ENCODE measurements at regions not wholly inside any gene's neighbourhood (a gene's known extent, or its start where the extent isn't known, plus 50 kb on each side); places are given as distances from the start of the nearest gene placed in this dataset.
"Not testable (repeated sequence)": the region's sequence is repeated elsewhere in the genome, so short reads cannot be mapped to it uniquely, and the experiment has no call there.

DNA sequence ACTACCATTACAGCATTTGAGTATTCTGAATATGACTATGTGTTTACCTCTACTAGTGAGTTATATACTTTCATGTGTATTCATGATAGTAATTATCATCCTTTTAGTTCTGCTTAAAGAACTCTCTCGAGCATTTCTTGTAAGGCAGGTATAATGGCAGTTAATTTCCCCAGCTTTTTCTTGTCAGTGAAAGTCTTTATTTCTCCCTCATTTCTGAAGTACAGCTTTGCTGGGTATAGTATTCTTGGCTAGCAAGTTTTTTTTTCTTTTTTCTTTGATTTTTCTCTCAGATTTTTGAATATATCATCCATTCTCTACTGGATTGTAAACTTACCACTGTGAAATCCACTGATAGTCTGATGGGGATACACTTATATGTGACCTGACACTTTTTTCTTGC, 165.9 kb upstream of the ARHGAP5 start:
- peaks cover 29% of the 10 kb centered on the region for H3K9me3 Mint-ChIP-seq
- ChIA-PET CTCF (interaction anchor here (0.7 kb wide), 1 partner anchor 111 kb away, joined by 3 read pairs; no protein-coding TSS in a partner anchor), POLR2A (no interaction called here)
- no peaks in the 10 kb centered on the region for H3K27me3 Mint-ChIP-seq
- H3K27ac Mint-ChIP-seq: no peak overlapping the region
- H3K4me3 Mint-ChIP-seq: no peak overlapping the region
- H3K4me1 Mint-ChIP-seq (ENCODE audit: low read depth): no peaks in the 10 kb centered on the region
- H3K36me3 Mint-ChIP-seq: peaks cover 7% of the 10 kb centered on the region
- DNase-seq: no peak
- intact Hi-C loops (cut with micrococcal nuclease): no loop called here

DNA sequence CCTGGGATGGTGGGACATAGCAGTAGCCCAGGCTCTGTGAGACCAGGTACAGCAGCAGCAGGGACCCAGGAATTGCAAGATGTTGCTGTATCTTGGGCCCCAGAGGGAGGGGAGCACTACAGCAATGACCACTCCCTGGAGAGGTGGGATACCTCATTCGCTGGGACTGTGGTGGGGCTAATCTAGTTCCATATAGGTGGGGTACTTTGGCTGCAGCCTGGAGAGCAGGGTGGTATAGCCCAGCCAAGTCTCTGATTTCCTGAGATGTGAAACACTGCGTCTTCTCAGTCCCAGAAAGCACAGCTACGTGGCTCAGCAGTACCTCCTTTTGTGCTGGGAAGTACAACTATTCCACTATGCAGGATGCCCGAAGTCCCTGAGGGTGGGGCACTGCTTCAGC, 163.7 kb upstream of the ARHGAP5 start:
- H3K4me3 Mint-ChIP-seq: no peak overlapping the region
- DNase-seq: no peak
- ChIA-PET POLR2A (no interaction called here), CTCF (interaction anchor here (1.3 kb wide), 1 partner anchor 160 kb away, joined by 3 read pairs; no protein-coding TSS in a partner anchor)
- H3K4me1 Mint-ChIP-seq (ENCODE audit: low read depth): no peaks in the 10 kb centered on the region
- H3K27ac Mint-ChIP-seq: no peak overlapping the region
- H3K36me3 Mint-ChIP-seq: peaks cover 7% of the 10 kb centered on the region
- intact Hi-C loops (cut with micrococcal nuclease): no loop called here
- H3K9me3 Mint-ChIP-seq: peaks cover 29% of the 10 kb centered on the region
- H3K27me3 Mint-ChIP-seq: peaks cover 3% of the 10 kb centered on the region

DNA sequence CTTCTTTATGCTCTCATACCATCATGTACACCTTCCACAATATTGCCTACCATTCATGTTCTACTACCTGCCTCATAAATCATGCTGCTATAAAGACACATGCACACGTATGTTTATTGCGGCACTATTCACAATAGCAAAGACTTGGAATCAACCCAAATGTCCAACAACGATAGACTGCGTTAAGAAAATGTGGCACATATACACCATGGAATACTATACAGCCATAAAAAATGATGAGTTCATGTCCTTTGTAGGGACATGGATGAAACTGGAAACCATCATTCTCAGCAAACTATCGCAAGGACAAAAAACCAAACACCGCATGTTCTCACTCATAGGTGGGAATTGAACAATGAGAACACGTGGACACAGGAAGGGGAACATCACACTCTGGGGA, 158.8 kb upstream of the ARHGAP5 start:
- intact Hi-C loops (cut with micrococcal nuclease); H3K27ac Mint-ChIP-seq; POLR2A ChIA-PET; H3K9me3 Mint-ChIP-seq; H3K36me3 Mint-ChIP-seq; H3K4me1 Mint-ChIP-seq (ENCODE audit: low read depth); H3K4me3 Mint-ChIP-seq; H3K27me3 Mint-ChIP-seq; DNase-seq: not testable (repeated sequence)
- CTCF ChIA-PET: interaction anchor here (0.8 kb wide), 1 partner anchor 334 kb away, joined by 3 read pairs; no protein-coding TSS in a partner anchor

DNA sequence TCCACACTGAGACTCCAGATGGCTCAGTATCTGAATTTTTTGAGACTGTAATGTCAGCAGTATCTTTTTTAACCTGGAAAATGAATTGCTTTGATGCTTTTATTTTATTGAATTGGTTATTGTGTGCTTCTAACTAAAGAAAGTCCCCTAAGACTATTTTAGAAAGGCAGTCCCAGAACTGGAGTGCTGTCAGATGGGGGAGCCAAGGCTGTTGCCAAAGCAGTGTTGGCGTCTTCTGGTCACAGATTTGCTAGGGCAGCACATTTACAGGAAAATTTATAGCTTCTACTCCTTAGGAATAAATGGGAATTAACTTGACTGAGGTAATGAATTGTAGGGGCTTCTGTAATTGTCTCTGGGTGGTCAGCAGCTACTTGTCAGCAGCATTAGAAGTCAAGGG, 157.1 kb upstream of the ARHGAP5 start:
- intact Hi-C loops (cut with micrococcal nuclease): no loop called here
- no peaks in the 10 kb centered on the region for H3K9me3 Mint-ChIP-seq
- H3K27me3 Mint-ChIP-seq: peaks cover 4% of the 10 kb centered on the region
- H3K36me3 Mint-ChIP-seq: no peaks in the 10 kb centered on the region
- POLR2A ChIA-PET: no interaction called here
- H3K27ac Mint-ChIP-seq: no peak overlapping the region
- CTCF ChIA-PET: interaction anchor here (8.5 kb wide), 1 partner anchor 332 kb away, joined by 123 read pairs; no protein-coding TSS in a partner anchor
- no peaks in the 10 kb centered on the region for H3K4me1 Mint-ChIP-seq (ENCODE audit: low read depth)
- no peak for DNase-seq
- no peak overlapping the region for H3K4me3 Mint-ChIP-seq

DNA sequence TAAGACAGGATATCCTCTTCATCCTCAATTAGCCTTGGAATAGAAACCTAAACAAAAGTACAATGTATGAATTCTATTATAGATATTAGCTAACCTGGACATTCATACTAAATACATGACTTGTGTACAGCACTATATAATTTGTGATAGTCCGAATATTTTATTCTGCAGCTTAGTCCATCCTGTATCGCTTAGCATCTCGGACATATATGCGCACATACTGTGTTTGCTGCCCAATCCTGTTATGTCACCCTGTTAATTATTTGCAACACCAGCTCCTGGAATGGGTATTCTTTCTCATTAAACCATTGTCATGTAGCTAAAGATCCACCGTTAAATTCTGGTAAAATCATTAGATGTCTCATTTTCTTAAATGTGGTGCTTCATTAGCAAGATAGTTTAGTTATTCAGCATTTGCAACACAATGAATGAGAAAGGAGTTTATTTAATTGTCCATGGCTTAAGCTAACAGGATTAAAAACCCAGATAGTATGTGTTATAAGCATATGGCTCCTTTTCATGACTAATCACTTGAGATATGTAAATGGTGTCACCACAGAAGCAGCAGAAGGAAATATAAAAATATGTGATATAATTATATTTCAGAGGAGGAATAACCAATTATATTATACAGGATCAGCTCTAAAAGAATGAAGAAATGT, 156.0 kb upstream of the ARHGAP5 start:
- Mint-ChIP-seq H3K4me1 (ENCODE audit: low read depth) (no peaks in the 10 kb centered on the region), H3K9me3 (no peaks in the 10 kb centered on the region), H3K36me3 (no peaks in the 10 kb centered on the region), H3K27ac (no peak overlapping the region), H3K27me3 (peaks cover 4% of the 10 kb centered on the region), H3K4me3 (no peak overlapping the region)
- intact Hi-C loops (cut with micrococcal nuclease): no loop called here
- no peak for DNase-seq
- ChIA-PET POLR2A (no interaction called here), CTCF (interaction anchor here (8.5 kb wide), 1 partner anchor 331 kb away, joined by 123 read pairs; no protein-coding TSS in a partner anchor)

DNA sequence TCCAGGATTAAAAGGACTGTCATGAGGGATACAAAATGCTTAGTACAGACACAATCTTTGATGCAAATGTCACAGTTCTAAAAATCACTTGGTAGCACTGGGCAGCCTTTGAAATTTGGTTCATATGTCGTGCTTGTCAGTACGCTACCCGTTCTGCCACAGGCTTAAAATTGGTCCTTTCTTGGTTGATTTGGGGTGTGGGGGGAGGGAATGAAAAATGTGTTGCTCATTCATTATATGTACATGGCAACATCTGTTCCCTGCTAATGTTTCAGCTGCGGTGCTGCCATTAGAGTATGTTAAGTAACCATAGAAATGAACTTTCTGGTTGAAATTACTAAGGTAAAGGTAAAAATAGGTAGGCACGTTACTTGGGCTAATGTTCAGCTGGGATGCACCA, 155.4 kb upstream of the ARHGAP5 start:
- no peak overlapping the region for H3K4me3 Mint-ChIP-seq
- no peak overlapping the region for H3K27ac Mint-ChIP-seq
- no peaks in the 10 kb centered on the region for H3K9me3 Mint-ChIP-seq
- peaks cover 4% of the 10 kb centered on the region for H3K27me3 Mint-ChIP-seq
- intact Hi-C loops (cut with micrococcal nuclease): no loop called here
- CTCF ChIA-PET: interaction anchor here (8.5 kb wide), 1 partner anchor 331 kb away, joined by 123 read pairs; no protein-coding TSS in a partner anchor
- H3K36me3 Mint-ChIP-seq: no peaks in the 10 kb centered on the region
- POLR2A ChIA-PET: no interaction called here
- peaks cover 2% of the 10 kb centered on the region for H3K4me1 Mint-ChIP-seq (ENCODE audit: low read depth)
- DNase-seq: no peak

DNA sequence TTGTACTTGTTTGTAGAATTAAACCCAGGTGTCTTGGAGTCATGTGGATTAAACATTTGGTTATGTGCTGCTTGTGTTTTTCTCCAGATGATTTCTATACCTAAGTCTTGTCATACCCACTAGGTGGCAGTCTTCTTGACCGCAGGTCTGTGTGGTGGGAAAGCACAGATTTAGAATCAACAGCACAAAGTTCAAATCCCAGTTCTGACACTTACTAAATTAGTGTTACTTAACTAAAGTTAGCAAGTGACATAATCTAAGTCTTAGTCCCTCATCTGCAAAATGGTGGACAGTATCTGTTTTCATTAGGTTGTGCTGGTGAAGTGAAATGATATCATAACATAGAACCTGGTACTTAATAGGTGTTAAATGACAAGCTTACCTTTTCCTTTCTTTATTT, 151.0 kb upstream of the ARHGAP5 start:
- Mint-ChIP-seq H3K4me3 (no peak overlapping the region), H3K27me3 (no peaks in the 10 kb centered on the region), H3K36me3 (no peaks in the 10 kb centered on the region), H3K27ac (no peak overlapping the region), H3K4me1 (ENCODE audit: low read depth) (peaks cover 17% of the 10 kb centered on the region), H3K9me3 (no peaks in the 10 kb centered on the region)
- DNase-seq: peak; percentile 21
- CTCF ChIA-PET: interaction anchor here (0.6 to 8.5 kb wide), 26 partner anchors 9 to 634 kb away, joined by 3 to 123 read pairs (median 3); partner anchors contain the start of genes DTD2 and RNU6-8
- POLR2A ChIA-PET: no interaction called here
- intact Hi-C loops (cut with micrococcal nuclease): loop anchor here (1.0 to 5.0 kb wide), 6 partner anchors 151 to 719 kb away; partner anchors contain the start of genes ARHGAP5, HECTD1, RNU6-7 and RNU6-8

DNA sequence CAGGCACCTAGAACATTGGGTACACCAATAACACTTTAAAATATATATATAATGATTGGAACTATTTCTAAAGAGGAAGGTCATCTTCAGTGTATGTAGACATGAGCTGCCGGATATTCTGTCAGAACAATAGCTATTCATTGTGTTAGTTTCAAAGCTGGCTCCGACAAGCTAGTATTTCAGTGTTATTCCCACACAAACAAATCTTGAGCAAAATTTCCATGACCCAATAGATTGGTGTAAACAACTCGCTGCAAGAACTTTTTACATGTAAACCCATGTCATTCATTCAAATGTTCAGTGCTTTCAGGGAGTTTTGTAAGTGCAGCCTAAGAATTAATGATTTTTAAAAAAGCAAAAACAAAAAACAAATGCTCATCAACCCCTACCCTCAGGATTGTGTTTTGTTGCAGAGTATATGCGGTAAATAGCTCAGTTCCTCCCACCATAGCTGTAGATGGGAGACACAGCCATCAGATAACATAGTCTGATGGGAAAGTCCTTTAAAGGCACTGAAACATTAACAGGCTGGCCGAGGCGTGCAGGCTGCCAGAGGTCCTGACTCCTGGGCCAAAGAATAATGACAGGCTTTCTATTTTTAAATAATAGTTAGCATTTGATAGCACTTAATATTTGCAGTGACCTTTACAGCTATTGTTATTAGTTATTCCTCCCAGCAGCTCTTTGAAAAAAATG, 150.3 kb upstream of the ARHGAP5 start:
- peaks cover 17% of the 10 kb centered on the region for H3K4me1 Mint-ChIP-seq (ENCODE audit: low read depth)
- intact Hi-C loops (cut with micrococcal nuclease): loop anchor here (1.0 to 5.0 kb wide), 7 partner anchors 11 to 719 kb away; partner anchors contain the start of genes ARHGAP5, HECTD1, RNU6-7 and RNU6-8
- no peaks in the 10 kb centered on the region for H3K9me3 Mint-ChIP-seq
- DNase-seq: no peak
- CTCF ChIA-PET: interaction anchor here (0.6 to 8.5 kb wide), 24 partner anchors 13 to 633 kb away, joined by 3 to 123 read pairs (median 4); partner anchors contain the start of genes DTD2 and RNU6-8
- H3K27me3 Mint-ChIP-seq: no peaks in the 10 kb centered on the region
- POLR2A ChIA-PET: interaction anchor here (1.1 to 1.4 kb wide), 2 partner anchors 11 to 150 kb away, joined by 3 to 5 read pairs; partner anchors contain the start of gene ARHGAP5
- H3K27ac Mint-ChIP-seq: peak overlapping the region; percentile 24
- H3K36me3 Mint-ChIP-seq: no peaks in the 10 kb centered on the region
- H3K4me3 Mint-ChIP-seq: no peak overlapping the region

DNA sequence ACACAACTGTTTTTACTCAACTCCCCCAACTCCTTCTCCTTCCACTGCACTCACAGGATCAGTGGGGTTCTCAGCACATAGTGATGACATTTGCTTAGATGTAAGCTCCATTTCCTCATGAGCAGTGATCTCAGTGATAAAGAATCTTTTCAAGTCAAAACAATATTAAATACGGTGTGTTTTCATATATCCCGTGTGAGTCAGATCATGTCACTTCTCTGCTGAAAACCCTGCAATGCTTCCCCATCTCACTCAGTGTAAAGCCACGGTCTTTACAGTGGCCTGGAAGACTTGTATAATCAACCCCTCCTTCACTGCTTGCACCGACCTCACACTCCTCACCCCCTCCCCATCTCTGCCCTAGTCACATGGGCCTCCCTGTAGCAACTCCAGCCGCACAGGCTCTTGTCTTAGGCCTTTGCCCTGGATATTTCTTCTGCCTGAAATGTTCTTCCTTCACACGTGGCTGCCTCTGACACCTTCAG, 149.7 kb upstream of the ARHGAP5 start:
- ChIA-PET CTCF (interaction anchor here (1.1 to 8.5 kb wide), 14 partner anchors 12 to 470 kb away, joined by 3 to 123 read pairs (median 6); partner anchors contain the start of genes DTD2 and RNU6-8), POLR2A (interaction anchor here (1.1 to 1.4 kb wide), 2 partner anchors 10 to 149 kb away, joined by 3 to 5 read pairs; partner anchors contain the start of gene ARHGAP5)
- H3K4me3 Mint-ChIP-seq: no peak overlapping the region
- no peaks in the 10 kb centered on the region for H3K36me3 Mint-ChIP-seq
- H3K4me1 Mint-ChIP-seq (ENCODE audit: low read depth): peaks cover 17% of the 10 kb centered on the region
- DNase-seq: peak; percentile 57
- H3K9me3 Mint-ChIP-seq: no peaks in the 10 kb centered on the region
- H3K27ac Mint-ChIP-seq: peak overlapping the region; percentile 24
- intact Hi-C loops (cut with micrococcal nuclease): loop anchor here (1.0 to 5.0 kb wide), 6 partner anchors 10 to 720 kb away; partner anchors contain the start of genes ARHGAP5, HECTD1, RNU6-7 and RNU6-8
- H3K27me3 Mint-ChIP-seq: no peaks in the 10 kb centered on the region

DNA sequence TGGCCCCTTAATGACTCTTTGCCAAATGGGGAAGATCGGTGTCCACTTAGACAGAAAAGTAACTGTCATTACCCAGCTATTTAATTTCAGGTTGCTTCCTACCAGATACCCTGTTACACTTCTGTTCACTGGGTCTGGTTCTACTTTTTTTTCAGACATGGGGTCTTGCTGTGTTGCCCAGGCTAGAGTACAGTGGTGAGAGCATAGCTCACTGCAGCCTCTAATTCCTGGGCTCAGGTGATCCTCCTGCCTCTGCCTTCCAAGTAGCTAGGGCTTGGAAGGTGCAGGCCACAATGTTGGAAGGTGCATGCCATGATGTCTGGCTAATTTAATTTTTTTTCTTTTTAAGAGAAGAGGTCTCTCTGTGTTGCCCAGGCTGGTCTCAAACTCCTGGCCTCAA, 147.0 kb upstream of the ARHGAP5 start:
- intact Hi-C loops (cut with micrococcal nuclease): no loop called here
- POLR2A ChIA-PET: no interaction called here
- Mint-ChIP-seq H3K4me3 (no peak overlapping the region), H3K9me3 (no peaks in the 10 kb centered on the region), H3K27me3 (no peaks in the 10 kb centered on the region), H3K27ac (no peak overlapping the region), H3K4me1 (ENCODE audit: low read depth) (peaks cover 21% of the 10 kb centered on the region), H3K36me3 (no peaks in the 10 kb centered on the region)
- CTCF ChIA-PET: interaction anchor here (0.6 to 1.0 kb wide), 3 partner anchors 16 to 428 kb away, joined by 3 to 5 read pairs (median 3); no protein-coding TSS in a partner anchor
- no peak for DNase-seq

DNA sequence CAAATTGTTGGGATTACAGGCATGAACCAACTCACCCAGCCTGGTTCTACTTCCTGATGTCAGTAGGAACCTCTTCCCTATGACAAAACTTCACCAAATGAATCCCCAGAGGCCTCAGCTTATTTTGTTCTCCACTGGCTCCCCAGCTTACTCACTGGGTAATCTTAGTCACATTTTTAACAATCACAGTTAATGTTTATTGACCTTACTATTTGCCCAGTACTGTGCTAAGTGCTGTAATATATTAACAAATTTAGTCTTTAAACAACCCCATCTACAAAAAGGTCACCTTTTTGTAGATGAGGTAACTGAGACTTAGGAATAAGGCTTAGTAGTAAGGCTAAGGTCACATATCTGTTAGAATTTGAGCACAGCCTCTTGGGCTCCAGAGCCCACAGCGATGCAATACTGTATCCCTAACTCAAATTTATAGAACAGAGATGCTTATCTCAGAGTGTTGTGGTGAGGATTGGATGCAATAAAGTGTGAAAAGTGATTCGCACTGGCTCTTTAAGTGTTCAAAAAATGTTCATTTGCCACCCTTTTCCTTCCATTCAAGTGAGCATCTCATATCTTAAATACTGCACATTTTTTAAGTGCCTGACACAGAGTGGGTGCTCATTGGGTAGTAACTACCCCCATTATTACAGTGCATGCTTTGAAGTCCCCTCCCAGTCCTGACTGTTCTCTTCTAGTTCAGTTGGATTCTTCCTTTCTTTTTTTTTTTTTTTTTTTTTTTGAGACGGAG, 146.4 kb upstream of the ARHGAP5 start:
- ChIA-PET CTCF (interaction anchor here (0.6 to 1.0 kb wide), 3 partner anchors 15 to 429 kb away, joined by 3 to 5 read pairs (median 3); no protein-coding TSS in a partner anchor), POLR2A (no interaction called here)
- no peaks in the 10 kb centered on the region for H3K27me3 Mint-ChIP-seq
- DNase-seq: no peak
- H3K4me3 Mint-ChIP-seq: no peak overlapping the region
- intact Hi-C loops (cut with micrococcal nuclease): no loop called here
- no peaks in the 10 kb centered on the region for H3K9me3 Mint-ChIP-seq
- H3K4me1 Mint-ChIP-seq (ENCODE audit: low read depth): peaks cover 21% of the 10 kb centered on the region
- H3K36me3 Mint-ChIP-seq: no peaks in the 10 kb centered on the region
- H3K27ac Mint-ChIP-seq: no peak overlapping the region

Measured in activated CD4-positive, alpha-beta memory T cell treated with anti-CD3 and anti-CD28 coated beads for 36 hours (primary cell).